ENCODE measurements at regions not wholly inside any gene's neighbourhood (a gene's known extent, or its start where the extent isn't known, plus 50 kb on each side); places are given as distances from the start of the nearest gene placed in this dataset.
A peak's percentile ranks its signal among the peaks of the same experiment; 100 is the strongest.

- DNase-seq: peak; percentile 71
These were observed 92.3 kb upstream of the LRIG1 start for GRCh38 chr3:66592927-66593625.

DNA sequence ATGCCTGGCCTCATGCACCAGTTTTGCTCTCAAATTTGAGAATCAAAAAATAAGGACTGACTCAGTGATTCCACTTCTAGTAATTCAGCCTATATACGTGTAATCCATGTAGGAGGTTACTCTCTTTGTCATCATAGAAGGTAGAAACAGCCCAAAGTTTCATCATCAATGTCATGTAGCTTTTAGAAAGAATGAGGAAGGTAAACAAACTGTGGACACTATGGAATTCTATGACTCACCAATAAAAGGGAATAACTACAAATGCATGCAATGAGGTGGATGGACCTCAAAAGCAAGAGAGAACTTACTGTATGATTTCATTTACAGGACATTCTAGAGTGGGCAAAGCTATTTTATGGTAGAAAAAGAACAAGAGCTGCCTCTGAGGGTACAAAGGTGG is 93.2 kb upstream of the LRIG1 start:
- DNase-seq: peak; percentile 96

GRCh38 chr3:66597308-66597863 is 96.6 kb upstream of the LRIG1 start:
- DNase-seq: no peak

DNA sequence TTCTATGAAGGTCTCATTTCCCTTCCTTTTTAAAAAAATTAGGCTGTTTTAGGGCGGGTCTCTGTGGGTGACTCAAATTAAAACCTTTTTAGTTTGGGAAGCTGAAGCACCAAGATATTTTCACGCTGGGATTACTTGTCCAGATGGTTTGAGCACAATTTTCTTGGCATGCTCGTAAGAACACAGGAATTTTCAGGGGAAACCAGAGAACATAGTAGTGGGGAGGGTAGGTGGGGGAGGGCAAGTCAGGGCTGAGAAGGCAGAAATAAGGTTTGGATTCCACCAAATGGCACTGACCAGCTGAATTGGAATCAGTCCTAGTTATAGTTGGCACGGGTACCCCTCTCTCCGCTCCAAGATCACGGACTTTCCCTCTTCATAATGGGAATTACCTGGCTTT is 97.3 kb upstream of the LRIG1 start:
- DNase-seq: peak; percentile 91

- DNase-seq: no peak
These were observed 101.4 kb upstream of the LRIG1 start for GRCh38 chr3:66602237-66602636.

GRCh38 chr3:66602691-66603090 is 101.9 kb upstream of the LRIG1 start:
- no peak for DNase-seq

- DNase-seq: no peak
These were observed 102.4 kb upstream of the LRIG1 start for GRCh38 chr3:66603151-66603611.

DNA sequence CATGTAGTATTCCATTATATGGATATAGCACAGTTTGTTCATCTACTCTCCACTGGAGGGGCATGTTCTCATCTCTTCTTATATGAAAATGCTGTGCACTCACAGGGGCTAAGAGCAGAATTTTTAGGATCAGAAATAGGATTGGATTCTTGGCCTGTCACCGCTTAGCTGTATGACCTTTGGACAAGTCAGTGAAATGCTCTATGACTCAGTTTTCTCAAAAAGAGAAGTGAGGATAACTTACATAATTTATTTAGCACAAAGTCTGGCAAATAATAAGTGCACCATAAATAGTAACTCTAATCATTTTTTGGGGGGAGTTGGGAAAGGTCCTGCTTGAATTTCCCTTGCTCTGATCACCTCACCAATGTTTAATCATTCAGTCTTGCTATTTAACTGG is 103.7 kb upstream of the LRIG1 start:
- DNase-seq: no peak

- no peak for DNase-seq
These were observed 105.3 kb upstream of the LRIG1 start for GRCh38 chr3:66606126-66606525.

DNA sequence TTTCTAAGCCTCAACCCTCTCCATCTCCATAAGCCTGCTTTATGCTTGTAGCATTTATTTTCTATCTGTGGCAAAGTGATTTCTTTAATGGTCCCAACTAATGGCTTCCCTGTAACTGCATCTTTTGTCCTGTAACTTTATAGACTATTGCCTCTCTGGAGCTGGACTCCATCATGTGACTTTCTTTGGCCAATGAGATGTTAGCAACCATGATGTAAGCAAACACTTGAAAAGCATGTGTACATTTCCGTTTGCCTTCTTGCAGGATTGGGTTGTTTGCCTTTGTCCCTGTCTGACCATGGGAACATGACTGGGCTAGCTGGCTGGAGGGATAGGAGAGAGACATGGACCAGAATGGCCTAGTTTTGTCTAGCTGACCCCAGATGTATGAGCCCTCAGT is 106.0 kb upstream of the LRIG1 start:
- no peak for DNase-seq

DNA sequence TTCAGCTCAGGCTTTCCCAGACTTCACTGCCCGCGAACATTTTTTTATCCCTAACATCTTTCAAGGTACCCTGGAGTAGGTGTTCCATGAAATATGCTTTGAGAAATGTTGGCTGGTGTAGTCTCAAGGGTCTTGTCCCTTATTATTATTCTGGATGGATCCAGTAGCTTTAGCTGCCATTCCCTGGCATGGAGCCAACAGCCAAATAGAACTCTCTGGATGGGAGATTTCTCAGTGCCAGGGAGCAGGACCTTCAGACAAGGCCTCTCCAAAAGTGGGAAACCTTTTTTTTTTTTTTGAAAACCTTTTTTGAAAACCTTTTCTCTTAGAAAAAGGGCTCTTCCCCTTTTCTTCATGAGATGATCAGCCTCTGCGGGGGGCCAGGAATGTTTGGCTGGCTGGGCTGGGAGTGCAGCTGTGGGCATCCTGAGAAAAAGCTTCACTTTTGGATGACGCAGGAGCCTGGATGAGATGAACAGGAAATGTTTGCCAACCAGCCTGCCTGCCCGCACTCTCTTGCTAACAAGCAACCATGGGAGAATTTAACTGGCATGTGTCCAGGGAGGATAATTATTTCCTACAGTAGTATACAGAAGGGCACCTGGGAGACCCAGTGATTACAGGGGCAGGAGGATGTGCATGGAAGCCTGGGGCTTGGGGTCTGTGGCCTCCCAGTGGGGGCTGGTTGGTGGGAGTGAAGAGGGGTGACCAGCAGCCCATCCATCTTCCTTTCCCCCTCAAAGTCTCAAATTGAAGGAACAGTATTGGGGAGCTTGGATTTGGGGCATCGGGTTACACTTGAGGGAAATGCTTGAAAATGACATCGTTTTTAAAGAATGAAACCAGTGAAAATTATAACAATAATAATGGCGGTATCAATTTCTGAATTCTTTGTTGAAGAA is 109.1 kb upstream of the LRIG1 start:
- peak; percentile 95 for DNase-seq

DNA sequence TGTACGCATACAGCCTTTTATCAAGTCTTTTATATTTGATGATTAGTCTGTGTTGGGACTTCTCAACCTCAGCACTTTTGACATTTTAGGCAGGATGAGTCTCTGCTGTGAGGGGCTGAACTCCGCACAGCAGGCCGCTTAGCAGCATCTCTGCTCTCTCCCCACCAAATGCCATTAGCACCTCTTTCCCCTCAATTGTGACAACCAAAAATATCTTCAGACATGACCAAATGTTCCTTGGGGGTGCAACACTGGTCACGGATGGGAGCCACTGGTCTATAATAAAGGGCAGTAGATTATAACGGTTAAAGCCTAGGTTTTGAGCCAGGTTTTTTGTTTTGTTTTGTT is 109.7 kb upstream of the LRIG1 start:
- no peak for DNase-seq

- peak; percentile 49 for DNase-seq
These were observed 115.0 kb upstream of the LRIG1 start for GRCh38 chr3:66615643-66616301.

DNA sequence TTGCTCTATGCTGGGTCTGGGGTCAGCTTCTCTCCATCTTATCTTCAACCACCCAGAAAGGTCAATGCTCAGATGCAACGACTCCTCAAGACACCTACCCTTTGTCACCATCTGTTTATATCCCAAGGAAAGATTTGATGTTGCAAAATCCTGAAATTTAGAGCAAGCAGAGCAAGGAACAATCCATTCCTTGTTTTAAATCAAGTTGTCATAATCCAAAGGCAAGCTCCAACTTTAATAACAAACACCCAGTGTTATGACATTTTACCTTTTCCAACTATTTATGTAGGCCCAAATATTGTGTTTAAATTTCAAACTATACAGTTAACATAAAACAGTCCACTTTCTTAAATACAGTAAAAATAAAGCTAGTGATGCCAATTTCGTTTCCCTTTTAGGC is 116.5 kb upstream of the LRIG1 start:
- no peak for DNase-seq

DNA sequence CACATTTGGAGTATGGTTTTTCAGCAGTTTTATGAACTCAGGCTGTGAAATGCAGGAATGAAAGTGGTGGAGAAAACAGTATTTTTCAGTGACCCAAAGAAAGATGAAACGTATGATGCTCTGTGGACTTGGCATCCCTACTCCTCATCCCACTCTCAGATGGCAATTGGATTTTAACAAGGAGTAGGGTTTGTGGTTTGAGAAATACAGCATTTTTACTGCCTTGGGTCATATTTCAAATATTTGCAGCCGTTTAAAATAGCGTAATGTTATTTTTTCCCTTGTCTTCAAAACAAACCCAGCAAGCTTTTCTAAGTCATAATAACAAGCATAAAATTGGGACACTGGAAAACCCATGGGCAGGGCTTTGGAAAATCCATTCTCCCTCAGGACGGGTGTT is 117.2 kb upstream of the LRIG1 start:
- DNase-seq: peak; percentile 87

DNA sequence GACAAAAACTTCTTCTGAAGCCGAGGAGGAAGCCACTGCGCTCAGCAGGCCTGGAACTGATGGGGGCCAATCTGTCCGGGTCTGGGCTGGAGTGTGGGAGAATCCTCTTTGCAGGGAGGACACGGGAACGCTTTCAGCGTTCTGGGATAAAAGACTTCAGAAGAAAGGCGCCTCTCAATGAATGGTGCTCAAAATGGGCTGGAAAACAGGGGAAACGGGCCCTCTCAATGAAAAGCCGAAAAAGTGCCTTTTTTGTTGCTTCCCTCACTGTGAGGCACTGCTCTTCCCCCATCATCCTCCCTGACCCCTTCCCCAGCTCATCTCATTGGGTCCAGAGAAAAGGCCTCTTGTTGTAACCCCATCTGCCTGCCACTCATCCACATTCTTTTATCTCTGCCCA is 119.5 kb upstream of the LRIG1 start:
- no peak for DNase-seq

- no peak for DNase-seq
These were observed 122.1 kb upstream of the LRIG1 start for GRCh38 chr3:66622756-66623457.

DNA sequence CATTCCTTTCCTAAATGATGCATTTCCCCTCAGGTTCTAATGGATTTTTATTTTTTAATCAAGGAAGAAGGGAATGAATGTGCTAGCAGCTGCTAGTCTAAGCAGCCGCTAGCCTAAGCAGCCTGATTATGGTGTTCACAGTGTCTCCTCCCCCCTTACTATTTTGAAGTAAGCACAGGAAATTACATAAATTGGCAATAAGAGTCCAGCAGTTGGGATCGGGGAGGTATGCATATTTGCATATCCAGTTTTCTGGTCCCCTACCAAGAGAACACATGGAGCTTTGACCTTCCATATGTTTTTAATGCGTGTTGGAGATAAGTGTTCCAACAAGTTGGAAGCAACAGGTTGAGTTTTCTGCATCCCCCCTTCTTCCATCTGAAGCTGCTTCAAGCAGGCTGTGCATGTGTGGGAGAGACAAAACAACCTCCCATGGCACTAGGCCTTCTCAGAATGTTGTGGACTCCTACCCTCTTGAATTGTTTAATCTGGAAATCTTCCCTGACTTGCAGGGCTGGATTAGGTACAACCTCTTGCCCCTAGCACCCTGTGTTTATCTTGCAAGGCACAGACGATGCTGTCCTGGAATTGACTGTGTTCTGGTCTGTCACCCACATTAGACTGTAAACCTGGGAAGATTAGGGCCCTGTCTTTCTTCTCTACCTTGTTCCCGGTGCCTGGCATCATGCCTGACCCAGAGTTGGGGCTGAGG is 124.8 kb upstream of the LRIG1 start:
- DNase-seq: peak; percentile 19

- peak; percentile 41 for DNase-seq
These were observed 128.5 kb upstream of the LRIG1 start for GRCh38 chr3:66629150-66629981.

- peak; percentile 31 for DNase-seq
These were observed 129.2 kb upstream of the LRIG1 start for GRCh38 chr3:66629982-66630368.

Data from fibroblast of skin of scalp (primary cell).